NCI-H69 (cell line): ENCODE measurements at regions not wholly inside any gene's neighbourhood (a gene's known extent, or its start where the extent isn't known, plus 50 kb on each side); places are given as distances from the start of the nearest gene placed in this dataset.
"Not testable (repeated sequence)": the region's sequence is repeated elsewhere in the genome, so short reads cannot be mapped to it uniquely, and the experiment has no call there.

Experiments
- DNase-seq: peaks from one replicate; lab custom pipeline; 2025; lab: John Stamatoyannopoulos, UW

GRCh38 chr11:90309693-90310092 lies 86.8 kb upstream of the CHORDC1 start:
- DNase-seq, result no peak

- DNase-seq, result no peak
These were observed 71.7 kb upstream of the CHORDC1 start for GRCh38 chr11:90294526-90294925.

GRCh38 chr11:90294091-90294490 lies 71.2 kb upstream of the CHORDC1 start:
- DNase-seq, result no peak

- peak; percentile 68 for DNase-seq
These were observed 65.5 kb upstream of the CHORDC1 start for GRCh38 chr11:90288212-90288821.

GRCh38 chr11:90286640-90287039 lies 63.8 kb upstream of the CHORDC1 start:
- DNase-seq, result no peak

GRCh38 chr11:90284171-90284570 lies 61.3 kb upstream of the CHORDC1 start:
- no peak for DNase-seq

- DNase-seq, result not testable (repeated sequence)
These were observed 59.8 kb upstream of the CHORDC1 start for GRCh38 chr11:90282551-90283071.

GRCh38 chr11:90274362-90274761 lies 51.5 kb upstream of the CHORDC1 start:
- no peak for DNase-seq
